Mucosa of rectum (tissue), 2 donors: ENCODE measurements at regions not wholly inside any gene's neighbourhood (a gene's known extent, or its start where the extent isn't known, plus 50 kb on each side); places are given as distances from the start of the nearest gene placed in this dataset.

Source experiments
- H3K27ac ChIP-seq, 2 donors: one replicate each; pipeline ENCODE4 v1.7.0; 2013; ENCODE audit warnings: inconsistent platforms in 2 of 2, low read depth in 2 of 2, low read length in 2 of 2
- H3K27me3 ChIP-seq, 2 donors: one replicate each; pipeline ENCODE4 v1.7.0; 2013; ENCODE audit warnings: low read length in 2 of 2; ENCODE audit not compliant: control insufficient read depth in 2 of 2, insufficient read depth in 2 of 2
- H3K36me3 ChIP-seq, 2 donors: one replicate each; pipeline ENCODE4 v1.7.0; 2013; ENCODE audit warnings: low read length in 2 of 2; ENCODE audit not compliant: control insufficient read depth in 2 of 2, insufficient read depth in 2 of 2
- H3K4me1 ChIP-seq, 2 donors: one replicate each; pipeline ENCODE4 v1.7.0; 2013; ENCODE audit warnings: low read length in 2 of 2, mild to moderate bottlenecking in 1 of 2; ENCODE audit not compliant: control insufficient read depth in 2 of 2, insufficient read depth in 2 of 2
- H3K4me3 ChIP-seq, 2 donors: one replicate each; pipeline ENCODE4 v1.7.0; 2013; ENCODE audit warnings: low read length in 2 of 2
- H3K9ac ChIP-seq, 2 donors: one replicate each; pipeline ENCODE4 v1.7.0; 2013; ENCODE audit warnings: low read length in 2 of 2, low read depth in 1 of 2, mild to moderate bottlenecking in 1 of 2
- H3K9me3 ChIP-seq, 2 donors: one replicate each; pipeline ENCODE4 v1.7.0; 2013; ENCODE audit warnings: low read length in 2 of 2; ENCODE audit not compliant: control insufficient read depth in 2 of 2
- donor health status: healthy.
- donor health status: Normal muscosa, but diverticular disease.

DNA sequence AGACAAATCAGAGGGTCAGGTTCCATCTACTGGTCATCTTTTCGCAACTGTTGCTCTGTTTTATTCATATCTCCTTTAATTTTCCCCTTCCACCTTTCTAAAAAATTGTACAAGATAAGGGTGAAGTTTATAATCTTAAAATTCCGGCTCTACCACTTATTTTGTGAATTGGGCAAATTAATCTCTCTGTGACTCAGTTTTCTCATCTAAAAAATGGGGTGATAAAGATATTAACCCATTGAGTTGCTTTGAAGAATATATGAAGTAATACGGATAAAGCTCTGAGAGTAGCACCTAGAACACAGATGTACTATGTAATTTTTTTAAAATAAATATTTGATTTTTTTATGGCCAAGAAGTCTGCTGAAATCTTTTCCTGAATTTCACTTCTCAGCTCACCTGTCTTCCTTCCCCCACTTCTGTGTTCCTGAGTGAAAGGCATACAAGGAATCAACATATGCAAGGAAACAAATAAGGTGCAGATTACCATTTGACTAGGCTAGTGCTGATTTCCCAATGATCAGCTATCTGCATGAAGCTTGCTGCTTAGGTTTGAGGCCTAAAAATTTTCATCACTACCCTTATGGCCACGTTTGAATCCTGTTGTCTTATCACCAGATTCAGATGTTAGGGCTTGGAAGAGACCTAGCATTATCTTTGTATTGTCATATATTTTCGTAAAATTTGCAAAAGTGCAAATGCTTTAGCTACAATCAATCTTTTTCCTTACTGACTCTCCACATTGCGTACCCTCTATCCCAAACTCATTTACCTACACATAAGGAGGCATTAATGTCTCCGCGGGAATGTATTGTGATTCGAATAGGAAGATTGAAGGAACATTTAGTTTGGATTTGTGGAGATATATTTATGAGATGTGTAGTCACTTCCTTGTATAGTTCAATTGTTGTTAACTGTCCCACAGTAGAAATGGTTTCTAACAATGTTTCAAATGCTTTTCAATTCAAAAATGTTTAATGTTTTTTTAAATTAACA, 718.3 kb upstream of the PTBP2 start:
- Histone ChIP-seq H3K9ac (no peak overlapping the region), H3K36me3 (no peaks in the 10 kb centered on the region), H3K4me1 (no peaks in the 10 kb centered on the region), H3K4me3 (no peak overlapping the region), H3K27ac (no peak overlapping the region), H3K27me3 (no peaks in the 10 kb centered on the region), H3K9me3 (no peaks in the 10 kb centered on the region)

DNA sequence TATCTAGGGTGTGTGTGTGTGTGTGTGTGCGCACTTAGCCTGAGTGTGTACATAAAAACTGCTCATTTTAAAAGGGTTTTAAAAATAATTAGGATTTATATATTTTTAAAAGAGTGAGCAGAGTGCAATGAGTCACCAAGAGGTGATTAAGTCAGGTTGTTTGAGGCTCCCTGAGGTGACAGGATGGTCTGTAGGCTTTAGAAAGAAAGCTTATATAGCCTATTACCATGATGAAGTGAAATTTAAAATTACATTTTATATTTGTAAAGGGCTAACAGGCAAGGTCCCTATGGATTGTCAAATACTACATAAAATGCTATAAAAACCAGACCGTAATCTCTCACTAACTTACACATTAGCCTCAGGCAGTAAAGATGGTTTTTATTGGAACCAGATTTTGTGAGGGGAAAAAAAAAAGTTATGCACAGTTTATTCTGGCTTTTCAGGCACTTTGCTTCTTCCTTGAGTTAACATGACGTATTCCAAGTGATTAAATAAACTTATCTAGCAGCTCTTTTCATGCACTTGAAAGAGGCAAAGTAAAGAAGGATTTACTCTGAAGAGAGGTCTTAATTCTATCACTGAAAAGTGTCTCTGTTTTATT, 711.7 kb upstream of the PTBP2 start:
- H3K36me3 ChIP-seq = no peaks in the 10 kb centered on the region
- H3K4me3 ChIP-seq = no peak overlapping the region

DNA sequence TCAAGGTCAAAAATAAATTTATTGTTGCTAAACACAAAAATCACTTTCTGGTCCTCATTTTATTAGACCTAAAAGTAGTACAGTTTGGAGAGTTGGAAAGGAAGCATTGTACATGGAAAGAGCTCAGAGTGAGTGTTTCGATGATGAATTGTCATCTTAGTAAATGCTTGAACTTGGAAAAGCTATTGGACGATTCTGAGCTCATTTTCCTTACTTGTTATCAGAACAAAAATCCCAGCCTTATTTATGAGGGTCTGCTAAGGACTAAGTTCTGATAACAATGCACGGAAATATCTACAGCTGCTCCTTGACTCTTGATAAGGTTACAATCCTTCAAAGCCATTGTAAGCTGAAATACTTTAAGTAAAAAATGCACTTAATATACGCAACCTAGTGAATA, 710.0 kb upstream of the PTBP2 start:
- H3K9ac ChIP-seq = no peak overlapping the region
- H3K27me3 ChIP-seq = no peaks in the 10 kb centered on the region
- H3K36me3 ChIP-seq = no peaks in the 10 kb centered on the region
- no peak overlapping the region for H3K27ac ChIP-seq
- no peaks in the 10 kb centered on the region for H3K9me3 ChIP-seq
- H3K4me1 ChIP-seq = no peaks in the 10 kb centered on the region
- no peak overlapping the region for H3K4me3 ChIP-seq

More for the DNA sequence above, 711.7 kb upstream of the PTBP2 start:
- no peak overlapping the region for H3K9ac ChIP-seq
- H3K9me3 ChIP-seq = no peaks in the 10 kb centered on the region
- H3K27ac ChIP-seq = no peak overlapping the region
- H3K27me3 ChIP-seq = no peaks in the 10 kb centered on the region
- no peaks in the 10 kb centered on the region for H3K4me1 ChIP-seq

DNA sequence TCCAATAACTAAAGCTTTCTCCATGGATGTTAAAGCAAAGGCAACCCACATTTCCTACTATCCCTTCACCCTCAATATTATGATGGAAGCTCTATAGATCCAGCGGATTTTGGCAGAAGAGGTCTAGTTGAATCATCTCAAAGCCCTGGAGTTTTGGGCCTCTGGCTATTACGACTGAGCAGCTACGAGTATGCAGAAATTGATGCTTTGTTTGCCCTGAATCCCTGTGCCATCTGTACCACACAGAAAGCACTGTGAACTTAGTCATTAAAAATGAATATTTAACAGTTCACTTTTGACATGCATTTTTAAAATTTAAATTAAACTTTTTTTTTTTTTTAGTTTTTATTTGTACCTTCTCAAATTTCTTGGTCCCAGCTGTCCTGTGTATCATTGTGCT, 705.4 kb upstream of the PTBP2 start:
- Histone ChIP-seq H3K36me3 (no peaks in the 10 kb centered on the region), H3K27ac (no peak overlapping the region), H3K9ac (no peak overlapping the region)

DNA sequence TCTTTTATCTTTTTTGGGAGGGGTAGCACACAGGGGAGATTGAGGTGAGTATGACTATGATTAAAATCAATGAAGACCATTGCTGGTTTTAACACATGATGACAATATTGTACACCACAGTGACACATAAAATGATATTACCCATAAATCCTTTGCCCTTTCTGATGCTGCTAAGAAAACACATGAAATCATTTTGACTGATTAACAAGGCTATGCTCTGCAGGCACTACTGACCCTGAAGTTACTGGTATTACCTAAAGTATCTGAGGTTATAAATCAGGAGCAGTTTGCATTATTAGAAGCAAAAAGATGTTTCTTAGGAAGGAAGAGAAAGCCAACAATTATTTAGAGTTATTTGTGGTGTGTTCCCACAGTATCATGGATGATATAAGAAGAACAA, 701.2 kb upstream of the PTBP2 start:
- H3K9ac ChIP-seq = no peak overlapping the region
- H3K36me3 ChIP-seq = no peaks in the 10 kb centered on the region
- H3K4me3 ChIP-seq = no peak overlapping the region
- H3K9me3 ChIP-seq = no peaks in the 10 kb centered on the region
- H3K4me1 ChIP-seq = no peaks in the 10 kb centered on the region
- no peaks in the 10 kb centered on the region for H3K27me3 ChIP-seq
- no peak overlapping the region for H3K27ac ChIP-seq

More for the DNA sequence above, 705.4 kb upstream of the PTBP2 start:
- Histone ChIP-seq H3K4me1 (no peaks in the 10 kb centered on the region), H3K27me3 (no peaks in the 10 kb centered on the region), H3K9me3 (no peaks in the 10 kb centered on the region), H3K4me3 (no peak overlapping the region)

DNA sequence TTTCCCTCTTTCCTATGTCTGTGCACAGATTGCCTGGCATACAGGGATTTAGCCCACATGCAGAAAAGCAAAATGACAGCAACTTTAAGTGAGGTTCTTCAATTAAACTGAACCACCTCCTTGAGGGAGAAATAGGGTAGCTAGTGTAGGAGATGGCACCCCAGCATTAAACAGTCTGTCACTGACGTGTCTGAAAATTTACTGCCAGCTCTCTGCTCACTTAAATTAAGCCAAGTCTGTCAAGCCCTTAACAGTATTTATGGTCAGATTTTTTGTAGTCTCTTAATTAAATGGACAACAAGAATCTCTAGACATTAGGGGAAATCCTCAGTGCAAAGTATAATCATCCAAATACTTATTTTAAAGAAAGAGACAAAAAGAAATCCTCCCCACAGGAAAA, 696.5 kb upstream of the PTBP2 start:
- Histone ChIP-seq H3K4me3 (no peak overlapping the region), H3K27ac (no peak overlapping the region), H3K27me3 (no peaks in the 10 kb centered on the region), H3K9me3 (no peaks in the 10 kb centered on the region), H3K9ac (no peak overlapping the region), H3K36me3 (no peaks in the 10 kb centered on the region), H3K4me1 (no peaks in the 10 kb centered on the region)

DNA sequence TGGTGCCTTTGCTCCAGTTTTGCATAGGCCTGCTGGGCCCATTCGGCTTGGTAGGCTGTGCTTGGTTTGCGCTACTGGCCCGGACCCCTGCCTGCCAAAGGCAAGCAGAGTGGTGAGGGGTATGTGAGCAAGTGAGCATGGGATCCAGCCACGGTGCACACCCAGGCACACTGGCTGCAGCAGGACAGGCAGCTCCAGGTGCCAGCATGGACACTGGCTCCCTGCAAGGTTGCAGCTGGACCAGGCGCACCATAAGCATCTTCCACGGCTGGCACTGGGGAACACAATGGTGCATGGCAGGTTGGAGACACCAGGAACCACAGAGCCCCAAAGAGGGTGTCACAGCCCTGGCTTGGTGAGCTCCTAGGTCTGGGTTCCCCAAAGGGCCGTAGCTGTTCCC, 693.5 kb upstream of the PTBP2 start:
- H3K27ac ChIP-seq = no peak overlapping the region

DNA sequence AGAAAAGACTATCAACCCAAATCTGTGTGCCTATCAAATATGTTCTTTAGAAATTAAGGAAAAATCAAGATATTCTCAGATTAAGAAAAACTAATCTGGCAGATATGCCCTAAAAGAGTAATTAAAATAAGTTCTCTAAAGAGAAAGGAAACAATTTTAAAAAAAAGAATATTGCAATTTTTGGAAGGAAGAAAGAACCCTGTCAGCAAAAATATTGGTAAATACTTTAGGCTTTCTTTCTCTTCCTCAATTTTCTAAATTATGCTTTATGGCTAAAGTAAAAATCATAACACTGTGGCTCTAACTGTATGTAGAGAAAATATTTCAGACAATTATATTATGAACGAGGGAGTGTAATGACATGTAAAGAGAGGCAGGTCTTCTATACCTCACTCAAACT, 691.3 kb upstream of the PTBP2 start:
- Histone ChIP-seq H3K4me3 (no peak overlapping the region), H3K36me3 (no peaks in the 10 kb centered on the region), H3K27me3 (no peaks in the 10 kb centered on the region), H3K4me1 (no peaks in the 10 kb centered on the region), H3K9me3 (no peaks in the 10 kb centered on the region), H3K9ac (no peak overlapping the region), H3K27ac (no peak overlapping the region)

More for the DNA sequence above, 693.5 kb upstream of the PTBP2 start:
- Histone ChIP-seq H3K27me3 (no peaks in the 10 kb centered on the region), H3K36me3 (no peaks in the 10 kb centered on the region), H3K4me3 (no peak overlapping the region), H3K9me3 (no peaks in the 10 kb centered on the region), H3K4me1 (no peaks in the 10 kb centered on the region), H3K9ac (no peak overlapping the region)

DNA sequence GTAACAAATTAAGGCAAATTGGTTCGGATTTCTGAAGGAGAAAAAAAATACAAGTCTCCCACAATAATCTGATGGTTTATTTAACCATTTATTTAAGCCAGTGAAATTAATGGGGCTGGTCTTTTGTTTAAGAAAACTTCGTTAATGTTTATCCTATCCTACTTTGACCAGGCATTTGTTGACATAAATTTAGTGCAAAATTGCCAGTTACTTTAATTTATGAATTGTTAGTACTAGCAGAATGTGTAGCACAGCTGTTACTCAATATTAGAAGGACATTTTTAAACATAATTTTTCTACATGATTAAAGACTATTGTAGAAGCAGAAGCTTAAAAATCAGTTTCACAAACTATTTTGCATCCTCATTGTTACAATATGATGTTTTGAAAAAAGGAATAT, 687.6 kb upstream of the PTBP2 start:
- H3K9me3 ChIP-seq = no peaks in the 10 kb centered on the region
- H3K4me1 ChIP-seq = no peaks in the 10 kb centered on the region
- H3K27ac ChIP-seq = no peak overlapping the region
- H3K36me3 ChIP-seq = no peaks in the 10 kb centered on the region
- no peaks in the 10 kb centered on the region for H3K27me3 ChIP-seq
- no peak overlapping the region for H3K9ac ChIP-seq
- no peak overlapping the region for H3K4me3 ChIP-seq

DNA sequence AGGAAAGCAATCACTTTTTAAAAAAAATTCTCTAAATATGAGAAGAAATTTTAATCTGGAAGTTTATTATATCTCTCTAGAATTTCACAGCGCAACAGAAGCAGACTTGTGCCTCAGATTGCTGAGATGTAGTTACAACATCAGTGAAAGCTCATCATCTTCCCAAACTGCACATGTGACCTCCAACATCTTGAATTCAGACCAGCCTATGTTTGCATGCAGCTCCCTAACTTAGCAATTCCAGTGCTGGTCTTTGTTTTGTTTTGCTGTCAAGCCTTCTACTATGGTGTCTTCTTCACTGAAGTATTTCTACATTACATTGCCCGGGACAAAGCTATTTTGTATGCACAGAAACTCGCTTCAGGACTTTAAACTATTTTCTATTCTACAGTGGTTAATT, 684.8 kb upstream of the PTBP2 start:
- H3K4me3 ChIP-seq = no peak overlapping the region
- H3K27me3 ChIP-seq = no peaks in the 10 kb centered on the region
- no peaks in the 10 kb centered on the region for H3K4me1 ChIP-seq
- no peaks in the 10 kb centered on the region for H3K9me3 ChIP-seq
- H3K36me3 ChIP-seq = no peaks in the 10 kb centered on the region
- no peak overlapping the region for H3K27ac ChIP-seq
- no peak overlapping the region for H3K9ac ChIP-seq
